Loucy (cell line): ENCODE measurements at regions not wholly inside any gene's neighbourhood (a gene's known extent, or its start where the extent isn't known, plus 50 kb on each side); places are given as distances from the start of the nearest gene placed in this dataset.

ENCODE experiments used
- H2AFZ ChIP-seq: fragments of 200-600 bp; sonication (generic); 2 replicates; pipeline ENCODE4 v1.6.0; 2016; ENCODE audit warnings: antibody characterized with exemption, mild to moderate bottlenecking, low read length, moderate library complexity
- H3F3A ChIP-seq: fragments of 200-600 bp; 2 replicates; pipeline ENCODE4 v1.6.0; 2016; ENCODE audit warnings: antibody characterized with exemption, low read depth, mild to moderate bottlenecking
- H3K27me3 ChIP-seq: fragments of 200-600 bp; sonication (generic); 2 replicates; pipeline ENCODE4 v1.6.1; 2014; ENCODE audit warnings: low read length, mild to moderate bottlenecking; ENCODE audit not compliant: insufficient read depth, poor library complexity, severe bottlenecking
- H3K36me3 ChIP-seq: fragments of 200-600 bp; sonication (generic); 2 replicates; pipeline ENCODE4 v1.6.1; 2016; ENCODE audit warnings: low read length; ENCODE audit not compliant: insufficient read depth
- H3K4me1 ChIP-seq: fragments of 200-600 bp; sonication (generic); 2 replicates; pipeline ENCODE4 v1.5.1; 2014; ENCODE audit warnings: low read length, mild to moderate bottlenecking; ENCODE audit not compliant: insufficient read depth, poor library complexity, severe bottlenecking
- H3K4me2 ChIP-seq: fragments of 200-600 bp; sonication (generic); 2 replicates; pipeline ENCODE4 v1.6.0; 2014; ENCODE audit warnings: antibody characterized with exemption, low read length, low read depth, mild to moderate bottlenecking; ENCODE audit not compliant: poor library complexity, severe bottlenecking
- H3K4me3 ChIP-seq: fragments of 200-600 bp; sonication (generic); 2 replicates; pipeline ENCODE4 v1.5.1; 2014; ENCODE audit warnings: low read length, mild to moderate bottlenecking, mixed read lengths; ENCODE audit not compliant: poor library complexity, severe bottlenecking
- H3K79me2 ChIP-seq: fragments of 200-600 bp; sonication (generic); 2 replicates; pipeline ENCODE4 v1.6.1; 2014; ENCODE audit warnings: low read length; ENCODE audit not compliant: insufficient read depth
- H3K9ac ChIP-seq: fragments of 200-600 bp; sonication (generic); 2 replicates; pipeline ENCODE4 v1.6.0; 2014; ENCODE audit warnings: mild to moderate bottlenecking, low read depth, low read length, moderate library complexity; ENCODE audit not compliant: poor library complexity, severe bottlenecking
- H3K9me2 ChIP-seq: fragments of 200-600 bp; sonication (generic); replicated peaks from 2 replicates; pipeline ENCODE4 v1.6.1; 2016; ENCODE audit warnings: low read depth, low read length, mixed read lengths
- H3K9me3 ChIP-seq: fragments of 200-600 bp; sonication (generic); 2 replicates; pipeline ENCODE4 v1.6.1; 2014; ENCODE audit warnings: mild to moderate bottlenecking, antibody characterized with exemption, low read length, low read depth; ENCODE audit not compliant: insufficient read depth
- H4K20me1 ChIP-seq: fragments of 200-600 bp; sonication (generic); 2 replicates; pipeline ENCODE4 v1.6.0; 2014; ENCODE audit warnings: antibody characterized with exemption, low read length, mild to moderate bottlenecking; ENCODE audit not compliant: insufficient read depth, poor library complexity, severe bottlenecking
- CTCF ChIP-seq: fragments of 200-600 bp; sonication (generic); conservative IDR thresholded peaks from 2 replicates; pipeline ENCODE4 v1.5.1; 2014; ENCODE audit warnings: mild to moderate bottlenecking, antibody characterized with exemption, low read length
- EZH2phosphoT487 ChIP-seq: fragments of 200-600 bp; IDR thresholded peaks from 2 replicates; pipeline ENCODE4 v1.6.1; 2018; ENCODE audit warnings: antibody characterized with exemption, mild to moderate bottlenecking, moderate library complexity, borderline replicate concordance

GRCh38 chr4:100881283-100881682 is 363.5 kb upstream of the EMCN start:
- H3K9me2 ChIP-seq = no peaks in the 10 kb centered on the region
- no peaks in the 10 kb centered on the region for H4K20me1 ChIP-seq
- peak overlapping the region; percentile 54 for H3K4me2 ChIP-seq
- H3K36me3 ChIP-seq = no peaks in the 10 kb centered on the region; the same call in 1 of the 2 replicates
- H2AFZ ChIP-seq = no peak overlapping the region
- peak overlapping the region; percentile 21 for H3K4me3 ChIP-seq
- no peak overlapping the region for H3K9ac ChIP-seq
- no peaks in the 10 kb centered on the region for H3K79me2 ChIP-seq
- H3K4me1 ChIP-seq = peaks cover 49% of the 10 kb centered on the region
- no peaks in the 10 kb centered on the region for H3F3A ChIP-seq
- no peak for TF ChIP-seq CTCF
- TF ChIP-seq EZH2phosphoT487 = no peak
- no peaks in the 10 kb centered on the region for H3K27me3 ChIP-seq
- H3K9me3 ChIP-seq = peaks cover 4% of the 10 kb centered on the region; the same call in 1 of the 2 replicates

GRCh38 chr4:100880011-100880410 is 362.2 kb upstream of the EMCN start:
- Histone ChIP-seq H2AFZ (peak overlapping the region; percentile 23; the same call in 1 of the 2 replicates), H3K4me1 (peaks cover 54% of the 10 kb centered on the region), H3K27me3 (no peaks in the 10 kb centered on the region), H3K9me2 (no peaks in the 10 kb centered on the region), H4K20me1 (no peaks in the 10 kb centered on the region), H3K4me3 (peak overlapping the region; percentile 48), H3K36me3 (no peaks in the 10 kb centered on the region), H3F3A (no peaks in the 10 kb centered on the region), H3K9ac (no peak overlapping the region), H3K79me2 (no peaks in the 10 kb centered on the region), H3K9me3 (no peaks in the 10 kb centered on the region), H3K4me2 (peak overlapping the region; percentile 39)
- no peak for TF ChIP-seq EZH2phosphoT487
- TF ChIP-seq CTCF = no peak

- H3K4me1 ChIP-seq = peaks cover 54% of the 10 kb centered on the region
- peak overlapping the region; percentile 48 for H3K4me3 ChIP-seq
- no peaks in the 10 kb centered on the region for H4K20me1 ChIP-seq
- H3F3A ChIP-seq = no peaks in the 10 kb centered on the region
- H3K9ac ChIP-seq = peak overlapping the region; percentile 36
- no peaks in the 10 kb centered on the region for H3K27me3 ChIP-seq
- no peaks in the 10 kb centered on the region for H3K9me2 ChIP-seq
- H3K36me3 ChIP-seq = no peaks in the 10 kb centered on the region
- H3K9me3 ChIP-seq = no peaks in the 10 kb centered on the region
- 0 out of 2 replicates have a peak overlapping the region, but pooled peaks have one; percentile 37 for H2AFZ ChIP-seq
- TF ChIP-seq EZH2phosphoT487 = no peak
- H3K4me2 ChIP-seq = peak overlapping the region; percentile 39
- H3K79me2 ChIP-seq = no peaks in the 10 kb centered on the region
These were observed 361.6 kb upstream of the EMCN start for GRCh38 chr4:100879471-100879870.

GRCh38 chr4:100876546-100876945 is 358.7 kb upstream of the EMCN start:
- no peaks in the 10 kb centered on the region for H3F3A ChIP-seq
- peaks cover 52% of the 10 kb centered on the region for H3K4me1 ChIP-seq
- H3K27me3 ChIP-seq = no peaks in the 10 kb centered on the region
- no peaks in the 10 kb centered on the region for H3K9me3 ChIP-seq
- H3K36me3 ChIP-seq = no peaks in the 10 kb centered on the region
- H3K79me2 ChIP-seq = no peaks in the 10 kb centered on the region
- no peaks in the 10 kb centered on the region for H3K9me2 ChIP-seq
- H3K4me2 ChIP-seq = peak overlapping the region; percentile 53
- no peak overlapping the region for H2AFZ ChIP-seq
- TF ChIP-seq CTCF (no peak), EZH2phosphoT487 (no peak)
- H4K20me1 ChIP-seq = no peaks in the 10 kb centered on the region
- peak overlapping the region; percentile 63 for H3K9ac ChIP-seq
- H3K4me3 ChIP-seq = peak overlapping the region; percentile 40
